OCI-LY7 (cell line): ENCODE measurements at regions not wholly inside any gene's neighbourhood (a gene's known extent, or its start where the extent isn't known, plus 50 kb on each side); places are given as distances from the start of the nearest gene placed in this dataset.

Experiments
- BruUV-seq: library from RNA; stranded (reverse); fragments of 400-500 nt; replicated peaks from 2 replicates; lab custom pipeline; 2021; lab: Mats Ljungman, UMichigan
- CTCF ChIA-PET: fragments of 300-600 bp; sonication (Branson Sonifier 250); formaldehyde crosslinking; loops from one replicate; lab custom pipeline; 2022; ENCODE audit warnings: antibody characterized with exemption; ENCODE audit not compliant: unreplicated experiment; lab: Charles Lee
- POLR2A ChIA-PET: fragments of 300-600 bp; sonication (Branson Sonifier 250); formaldehyde crosslinking; loops from one replicate; lab custom pipeline; 2022; ENCODE audit warnings: antibody characterized with exemption; lab: Charles Lee
- DNase-seq: peaks from one replicate; pipeline ENCODE4 v3.0.0-alpha.2; 2015; ENCODE audit warnings: low spot score
- H2AFZ ChIP-seq: fragments of 200-600 bp; sonication (generic), shearing (Covaris generic); 2 replicates; pipeline ENCODE4 v1.6.1; 2014; ENCODE audit warnings: mild to moderate bottlenecking, antibody characterized with exemption, low read length, moderate library complexity
- H3K27ac ChIP-seq: fragments of 200-600 bp; sonication (generic); 2 replicates; pipeline ENCODE4 v1.5.1; 2014; ENCODE audit warnings: mixed run types, low read depth, mild to moderate bottlenecking, moderate library complexity, low read length, inconsistent platforms; ENCODE audit not compliant: poor library complexity, severe bottlenecking
- H3K36me3 ChIP-seq: fragments of 200-600 bp; sonication (generic); 2 replicates; pipeline ENCODE4 v1.6.1; 2014; ENCODE audit warnings: mild to moderate bottlenecking, antibody characterized with exemption, low read length, moderate library complexity, mixed read lengths; ENCODE audit not compliant: insufficient read depth
- H3K4me1 ChIP-seq: fragments of 200-600 bp; sonication (generic); 2 replicates; pipeline ENCODE4 v1.5.1; 2014; ENCODE audit warnings: mild to moderate bottlenecking, low read length; ENCODE audit not compliant: insufficient read depth, poor library complexity, severe bottlenecking
- H3K4me2 ChIP-seq: fragments of 200-600 bp; sonication (generic); 2 replicates; pipeline ENCODE4 v1.6.1; 2014; ENCODE audit warnings: mild to moderate bottlenecking, low read length
- H3K4me3 ChIP-seq: fragments of 200-600 bp; sonication (generic); 2 replicates; pipeline ENCODE4 v1.5.1; 2014; ENCODE audit warnings: mild to moderate bottlenecking, low read depth, low read length; ENCODE audit not compliant: poor library complexity, severe bottlenecking
- H3K79me2 ChIP-seq: fragments of 200-600 bp; sonication (generic); 2 replicates; pipeline ENCODE4 v1.6.1; 2016; ENCODE audit warnings: low read depth, mild to moderate bottlenecking, low read length, moderate library complexity, mixed read lengths; ENCODE audit not compliant: insufficient read depth
- H3K9me2 ChIP-seq: fragments of 200-600 bp; sonication (generic); 2 replicates; pipeline ENCODE4 v1.6.1; 2016; ENCODE audit warnings: mild to moderate bottlenecking, low read length, mixed read lengths; ENCODE audit not compliant: insufficient read depth
- H3K9me3 ChIP-seq: fragments of 200-600 bp; sonication (generic); 2 replicates; pipeline ENCODE4 v1.6.1; 2014; ENCODE audit warnings: mild to moderate bottlenecking, mixed run types, low read length, mixed read lengths
- H4K20me1 ChIP-seq: fragments of 200-600 bp; sonication (generic); 2 replicates; pipeline ENCODE4 v1.6.1; 2014; ENCODE audit warnings: mild to moderate bottlenecking, antibody characterized with exemption, low read length, moderate library complexity, mixed read lengths; ENCODE audit not compliant: insufficient read depth
- CTCF ChIP-seq: fragments of 200-600 bp; sonication (generic); conservative IDR thresholded peaks from 2 replicates; pipeline ENCODE4 v1.5.1; 2014; ENCODE audit warnings: mild to moderate bottlenecking, antibody characterized with exemption, low read length, moderate library complexity, mixed read lengths
- EZH2phosphoT487 ChIP-seq: fragments of 200-600 bp; sonication (generic); IDR thresholded peaks from 2 replicates; pipeline ENCODE4 v1.6.1; 2018; ENCODE audit warnings: low read depth, borderline replicate concordance, mild to moderate bottlenecking, mixed run types, antibody characterized with exemption, low read length, moderate library complexity, mixed read lengths
- intact Hi-C: fragments of 100-400 bp; cut with micrococcal nuclease; formaldehyde crosslinking; loops from one replicate; pipeline ENCODE4 v1.10.0; 2022; ENCODE audit not compliant: unreplicated experiment

- no peaks in the 10 kb centered on the region for H4K20me1 ChIP-seq
- H3K4me3 ChIP-seq: no peak overlapping the region
- CTCF ChIA-PET: no interaction called here
- no peak overlapping the region for H2AFZ ChIP-seq
- no TSS peak for BruUV-seq
- POLR2A ChIA-PET: no interaction called here
- H3K36me3 ChIP-seq: no peaks in the 10 kb centered on the region
- H3K9me3 ChIP-seq: no peaks in the 10 kb centered on the region
- H3K4me2 ChIP-seq: no peak overlapping the region
- no peaks in the 10 kb centered on the region for H3K9me2 ChIP-seq
- no peak for DNase-seq
- H3K27ac ChIP-seq: no peak overlapping the region
- TF ChIP-seq EZH2phosphoT487: no peak
- no peak for TF ChIP-seq CTCF
- intact Hi-C loops: no loop called here
- no peaks in the 10 kb centered on the region for H3K79me2 ChIP-seq
- no peaks in the 10 kb centered on the region for H3K4me1 ChIP-seq
These were observed 178.0 kb downstream of the TEX13C start for GRCh38 chrX:125497667-125498066.

GRCh38 chrX:125503769-125504168, 184.1 kb downstream of the TEX13C start:
- intact Hi-C loops: no loop called here
- no TSS peak for BruUV-seq
- Histone ChIP-seq H3K9me3 (no peaks in the 10 kb centered on the region), H3K9me2 (no peaks in the 10 kb centered on the region), H3K27ac (no peak overlapping the region), H3K4me2 (no peak overlapping the region), H3K79me2 (no peaks in the 10 kb centered on the region), H3K36me3 (no peaks in the 10 kb centered on the region), H3K4me3 (no peak overlapping the region), H2AFZ (no peak overlapping the region), H4K20me1 (no peaks in the 10 kb centered on the region), H3K4me1 (no peaks in the 10 kb centered on the region)
- ChIA-PET POLR2A (no interaction called here), CTCF (no interaction called here)
- no peak for TF ChIP-seq EZH2phosphoT487
- no peak for TF ChIP-seq CTCF
- no peak for DNase-seq

- H3K4me2 ChIP-seq: no peak overlapping the region
- H3K36me3 ChIP-seq: no peaks in the 10 kb centered on the region
- no peaks in the 10 kb centered on the region for H3K79me2 ChIP-seq
- no peaks in the 10 kb centered on the region for H4K20me1 ChIP-seq
- POLR2A ChIA-PET: no interaction called here
- intact Hi-C loops: no loop called here
- H3K4me3 ChIP-seq: no peak overlapping the region
- CTCF ChIA-PET: no interaction called here
- no peaks in the 10 kb centered on the region for H3K9me3 ChIP-seq
- DNase-seq: no peak
- no peaks in the 10 kb centered on the region for H3K9me2 ChIP-seq
- H3K4me1 ChIP-seq: no peaks in the 10 kb centered on the region
- no peak overlapping the region for H3K27ac ChIP-seq
- no peak for TF ChIP-seq EZH2phosphoT487
- TF ChIP-seq CTCF: no peak
- H2AFZ ChIP-seq: no peak overlapping the region
- no TSS peak for BruUV-seq
These were observed 185.5 kb downstream of the TEX13C start for GRCh38 chrX:125505207-125505606.
